H9 (cell line): ENCODE measurements at regions not wholly inside any gene's neighbourhood (a gene's known extent, or its start where the extent isn't known, plus 50 kb on each side); places are given as distances from the start of the nearest gene placed in this dataset.

ENCODE experiments used
- DNase-seq: peaks from one replicate; pipeline ENCODE4 v3.0.0-alpha.2; 2017
- H2AFZ ChIP-seq: one replicate; pipeline ENCODE4 v1.6.1; 2013; ENCODE audit warnings: mild to moderate bottlenecking, low read length, control low read depth, moderate library complexity
- H2AK5ac ChIP-seq: 2 replicates; pipeline ENCODE4 v1.6.1; 2013; ENCODE audit warnings: low read length, control low read depth, mixed read lengths; ENCODE audit not compliant: insufficient read length
- H2BK120ac ChIP-seq: one replicate; pipeline ENCODE4 v1.6.1; 2013; ENCODE audit warnings: low read depth, mild to moderate bottlenecking, low read length, control low read depth, inconsistent platforms; ENCODE audit not compliant: poor library complexity, severe bottlenecking
- H2BK12ac ChIP-seq: 2 replicates; pipeline ENCODE4 v1.6.1; 2013; ENCODE audit warnings: low read length, control low read depth, mixed read lengths, low read depth; ENCODE audit not compliant: insufficient read length
- H2BK15ac ChIP-seq: 2 replicates; pipeline ENCODE4 v1.6.1; 2013; ENCODE audit warnings: low read depth, low read length, control low read depth
- H2BK20ac ChIP-seq: one replicate; pipeline ENCODE4 v1.6.1; 2013; ENCODE audit warnings: low read depth, mild to moderate bottlenecking, low read length, control low read depth, inconsistent platforms; ENCODE audit not compliant: poor library complexity, severe bottlenecking
- H2BK5ac ChIP-seq: 2 replicates; pipeline ENCODE4 v1.6.1; 2013; ENCODE audit warnings: low read length, control low read depth, mixed read lengths; ENCODE audit not compliant: insufficient read length
- H3K14ac ChIP-seq: 2 replicates; pipeline ENCODE4 v1.6.1; 2013; ENCODE audit warnings: low read length, control low read depth; ENCODE audit not compliant: insufficient read depth
- H3K18ac ChIP-seq: 2 replicates; pipeline ENCODE4 v1.6.1; 2013; ENCODE audit warnings: low read depth, mild to moderate bottlenecking, mixed read lengths, low read length, control low read depth; ENCODE audit not compliant: insufficient read length
- H3K23ac ChIP-seq: 2 replicates; pipeline ENCODE4 v1.6.1; 2013; ENCODE audit warnings: low read length, control low read depth, mixed read lengths, low read depth; ENCODE audit not compliant: insufficient read length
- H3K23me2 ChIP-seq: 2 replicates; pipeline ENCODE4 v1.6.1; 2013; ENCODE audit warnings: low read depth, mild to moderate bottlenecking, mixed read lengths, low read length, control low read depth; ENCODE audit not compliant: insufficient read length, poor library complexity, severe bottlenecking
- H3K27ac ChIP-seq: 2 replicates; pipeline ENCODE4 v1.5.1; 2013; ENCODE audit warnings: low read length, control low read depth, mixed read lengths, low read depth; ENCODE audit not compliant: insufficient read length
- H3K27me3 ChIP-seq: 2 replicates; pipeline ENCODE4 v1.6.1; 2013; ENCODE audit warnings: low read length, control low read depth, inconsistent platforms; ENCODE audit not compliant: insufficient read depth
- H3K4ac ChIP-seq: 2 replicates; pipeline ENCODE4 v1.6.1; 2013; ENCODE audit warnings: low read depth, mild to moderate bottlenecking, control low read depth, inconsistent platforms, low read length, moderate library complexity
- H3K4me1 ChIP-seq: 2 replicates; pipeline ENCODE4 v1.6.1; 2013; ENCODE audit warnings: low read length, control low read depth, inconsistent platforms; ENCODE audit not compliant: insufficient read depth
- H3K4me2 ChIP-seq: 2 replicates; pipeline ENCODE4 v1.6.1; 2013; ENCODE audit warnings: low read length, control low read depth, mixed read lengths; ENCODE audit not compliant: insufficient read length, insufficient read depth
- H3K56ac ChIP-seq: 2 replicates; pipeline ENCODE4 v1.6.1; 2013; ENCODE audit warnings: low read depth, mild to moderate bottlenecking, mixed read lengths, low read length, control low read depth; ENCODE audit not compliant: insufficient read length
- H3K79me1 ChIP-seq: 2 replicates; pipeline ENCODE4 v1.6.1; 2013; ENCODE audit warnings: low read depth, mild to moderate bottlenecking, moderate library complexity, low read length, control low read depth, inconsistent platforms; ENCODE audit not compliant: insufficient read depth, poor library complexity, severe bottlenecking
- H3K79me2 ChIP-seq: 2 replicates; pipeline ENCODE4 v1.6.1; 2013; ENCODE audit warnings: low read length, control low read depth, inconsistent platforms; ENCODE audit not compliant: insufficient read depth
- H3K9ac ChIP-seq: 2 replicates; pipeline ENCODE4 v1.6.1; 2013; ENCODE audit warnings: low read length, control low read depth, mixed read lengths; ENCODE audit not compliant: insufficient read length; ENCODE audit errors: extremely low read depth
- H3K9me3 ChIP-seq: one replicate; pipeline ENCODE4 v1.6.1; 2013; ENCODE audit warnings: low read depth, low read length, inconsistent platforms; ENCODE audit not compliant: control insufficient read depth
- H3T11ph ChIP-seq: one replicate; pipeline ENCODE4 v1.6.1; 2013; ENCODE audit warnings: mild to moderate bottlenecking, low read length, control low read depth, inconsistent platforms
- H4K20me1 ChIP-seq: one replicate; pipeline ENCODE4 v1.6.1; 2013; ENCODE audit not compliant: control insufficient read depth, insufficient read length, insufficient read depth
- H4K5ac ChIP-seq: 2 replicates; pipeline ENCODE4 v1.6.1; 2013; ENCODE audit warnings: low read depth, mild to moderate bottlenecking, mixed read lengths, low read length, control low read depth; ENCODE audit not compliant: insufficient read length
- H4K8ac ChIP-seq: replicated peaks from 2 replicates; pipeline ENCODE4 v1.6.1; 2013; ENCODE audit warnings: low read length, control low read depth, mixed read lengths, low read depth; ENCODE audit not compliant: insufficient read length
- H4K91ac ChIP-seq: 2 replicates; pipeline ENCODE4 v1.6.1; 2013; ENCODE audit warnings: low read depth, mild to moderate bottlenecking, moderate library complexity, mixed read lengths, low read length, control low read depth; ENCODE audit not compliant: insufficient read length
- H3K27ac Mint-ChIP-seq, 3 experiments: 2 replicates in 2 of 3; 3 replicates in 1 of 3; pipeline ENCODE4 v1.8.0; 2020 to 2021; ENCODE audit warnings: mixed read lengths in 3 of 3, mild to moderate bottlenecking in 1 of 3, moderate library complexity in 1 of 3
- H3K27me3 Mint-ChIP-seq: 2 replicates; pipeline ENCODE4 v1.8.0; 2021; ENCODE audit warnings: low read depth, mild to moderate bottlenecking, moderate library complexity, mixed read lengths
- H3K36me3 Mint-ChIP-seq, 3 experiments: 2 replicates in 2 of 3; 3 replicates in 1 of 3; pipeline ENCODE4 v1.8.0; 2020 to 2021; ENCODE audit warnings: low read depth in 3 of 3, mixed read lengths in 3 of 3; ENCODE audit not compliant: insufficient read depth in 1 of 3
- H3K4me1 Mint-ChIP-seq, 2 experiments: 2 replicates each; pipeline ENCODE4 v1.8.0; 2020; ENCODE audit warnings: mixed read lengths in 2 of 2
- H3K4me3 Mint-ChIP-seq, 2 experiments: 2 replicates in 1 of 2; 3 replicates in 1 of 2; pipeline ENCODE4 v1.8.0; 2020 to 2021; ENCODE audit warnings: mild to moderate bottlenecking in 2 of 2, mixed read lengths in 2 of 2, moderate library complexity in 1 of 2
- H3K9me3 Mint-ChIP-seq, 2 experiments: 2 replicates in 1 of 2; 3 replicates in 1 of 2; pipeline ENCODE4 v1.8.0; 2020; ENCODE audit warnings: mild to moderate bottlenecking in 2 of 2, mixed read lengths in 2 of 2, moderate library complexity in 1 of 2
- WGBS: extraction: QIAGEN DNeasy Blood & Tissue Kit; methylation state at CpG from one replicate; pipeline ENCODE4 v1.1.7; 2013; ENCODE audit warnings: missing lambda C conversion rate, low lambda C conversion rate, mixed read lengths; ENCODE audit not compliant: insufficient read length; ENCODE audit errors: extremely low coverage; 5-methylcytosine and 5-hydroxymethylcytosine counted together
- TF ChIP-seq, protein P1 (sequence below): fragments of 200-600 bp; sonication (generic); conservative IDR thresholded peaks from 3 replicates; pipeline ENCODE4 v1.8.0; 2021; ENCODE audit warnings: antibody characterized with exemption, mild to moderate bottlenecking

GRCh38 chr22:25366408-25366807, 147.0 kb downstream of the CRYBB2 start:
- Histone ChIP-seq H3K56ac (no peak overlapping the region), H3K4me1 (no peaks in the 10 kb centered on the region), H3K23me2 (no peaks in the 10 kb centered on the region), H2AK5ac (no peak overlapping the region), H3K18ac (no peak overlapping the region), H2BK15ac (no peak overlapping the region), H3K27me3 (no peaks in the 10 kb centered on the region), H3K79me1 (no peaks in the 10 kb centered on the region), H3K23ac (no peak overlapping the region), H3K79me2 (no peaks in the 10 kb centered on the region; the same call in 1 of the 2 replicates), H4K5ac (no peak overlapping the region), H3K4ac (no peak overlapping the region), H3T11ph (no peak overlapping the region), H2BK120ac (no peak overlapping the region), H4K8ac (no peak overlapping the region), H4K20me1 (no peaks in the 10 kb centered on the region), H3K9me3 (no peaks in the 10 kb centered on the region), H3K9ac (no peak overlapping the region), H3K14ac (no peak overlapping the region), H2BK12ac (no peak overlapping the region), H2BK20ac (no peak overlapping the region), H3K27ac (no peak overlapping the region), H4K91ac (no peak overlapping the region), H2BK5ac (no peak overlapping the region), H3K4me2 (no peak overlapping the region), H2AFZ (no peak overlapping the region)
- H3K4me1 Mint-ChIP-seq, result peaks cover 8 to 15% of the 10 kb centered on the region in 2 experiments
- no peak overlapping the region for H3K4me3 Mint-ChIP-seq
- peak overlapping the region in 2 of 3 experiments; percentile 18 to 65; a peak in 1 of 7 replicates for H3K27ac Mint-ChIP-seq
- TF ChIP-seq, protein P1, sequence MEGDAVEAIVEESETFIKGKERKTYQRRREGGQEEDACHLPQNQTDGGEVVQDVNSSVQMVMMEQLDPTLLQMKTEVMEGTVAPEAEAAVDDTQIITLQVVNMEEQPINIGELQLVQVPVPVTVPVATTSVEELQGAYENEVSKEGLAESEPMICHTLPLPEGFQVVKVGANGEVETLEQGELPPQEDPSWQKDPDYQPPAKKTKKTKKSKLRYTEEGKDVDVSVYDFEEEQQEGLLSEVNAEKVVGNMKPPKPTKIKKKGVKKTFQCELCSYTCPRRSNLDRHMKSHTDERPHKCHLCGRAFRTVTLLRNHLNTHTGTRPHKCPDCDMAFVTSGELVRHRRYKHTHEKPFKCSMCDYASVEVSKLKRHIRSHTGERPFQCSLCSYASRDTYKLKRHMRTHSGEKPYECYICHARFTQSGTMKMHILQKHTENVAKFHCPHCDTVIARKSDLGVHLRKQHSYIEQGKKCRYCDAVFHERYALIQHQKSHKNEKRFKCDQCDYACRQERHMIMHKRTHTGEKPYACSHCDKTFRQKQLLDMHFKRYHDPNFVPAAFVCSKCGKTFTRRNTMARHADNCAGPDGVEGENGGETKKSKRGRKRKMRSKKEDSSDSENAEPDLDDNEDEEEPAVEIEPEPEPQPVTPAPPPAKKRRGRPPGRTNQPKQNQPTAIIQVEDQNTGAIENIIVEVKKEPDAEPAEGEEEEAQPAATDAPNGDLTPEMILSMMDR, result peak; percentile 40; the same call in 2 of the 3 replicates
- H3K9me3 Mint-ChIP-seq, result no peaks in the 10 kb centered on the region
- no peaks in the 10 kb centered on the region for H3K27me3 Mint-ChIP-seq
- WGBS, result no CpG with 5 or more reads among the region's 10 CpGs
- no peaks in the 10 kb centered on the region; a peak in 3 of 7 replicates for H3K36me3 Mint-ChIP-seq
- DNase-seq, result no peak
